OCI-LY7 (cell line): ENCODE measurements at regions not wholly inside any gene's neighbourhood (a gene's known extent, or its start where the extent isn't known, plus 50 kb on each side); places are given as distances from the start of the nearest gene placed in this dataset.
"Not testable (repeated sequence)": the region's sequence is repeated elsewhere in the genome, so short reads cannot be mapped to it uniquely, and the experiment has no call there.

Source experiments
- BruUV-seq: library from RNA; stranded (reverse); fragments of 400-500 nt; replicated peaks from 2 replicates; lab custom pipeline; 2021; lab: Mats Ljungman, UMichigan
- CTCF ChIA-PET: fragments of 300-600 bp; sonication (Branson Sonifier 250); formaldehyde crosslinking; loops from one replicate; lab custom pipeline; 2022; ENCODE audit warnings: antibody characterized with exemption; ENCODE audit not compliant: unreplicated experiment; lab: Charles Lee
- POLR2A ChIA-PET: fragments of 300-600 bp; sonication (Branson Sonifier 250); formaldehyde crosslinking; loops from one replicate; lab custom pipeline; 2022; ENCODE audit warnings: antibody characterized with exemption; lab: Charles Lee
- DNase-seq: peaks from one replicate; pipeline ENCODE4 v3.0.0-alpha.2; 2015; ENCODE audit warnings: low spot score
- H2AFZ ChIP-seq: fragments of 200-600 bp; sonication (generic), shearing (Covaris generic); 2 replicates; pipeline ENCODE4 v1.6.1; 2014; ENCODE audit warnings: mild to moderate bottlenecking, antibody characterized with exemption, low read length, moderate library complexity
- H3K27ac ChIP-seq: fragments of 200-600 bp; sonication (generic); 2 replicates; pipeline ENCODE4 v1.5.1; 2014; ENCODE audit warnings: mixed run types, low read depth, mild to moderate bottlenecking, moderate library complexity, low read length, inconsistent platforms; ENCODE audit not compliant: poor library complexity, severe bottlenecking
- H3K36me3 ChIP-seq: fragments of 200-600 bp; sonication (generic); 2 replicates; pipeline ENCODE4 v1.6.1; 2014; ENCODE audit warnings: mild to moderate bottlenecking, antibody characterized with exemption, low read length, moderate library complexity, mixed read lengths; ENCODE audit not compliant: insufficient read depth
- H3K4me1 ChIP-seq: fragments of 200-600 bp; sonication (generic); 2 replicates; pipeline ENCODE4 v1.5.1; 2014; ENCODE audit warnings: mild to moderate bottlenecking, low read length; ENCODE audit not compliant: insufficient read depth, poor library complexity, severe bottlenecking
- H3K4me2 ChIP-seq: fragments of 200-600 bp; sonication (generic); 2 replicates; pipeline ENCODE4 v1.6.1; 2014; ENCODE audit warnings: mild to moderate bottlenecking, low read length
- H3K4me3 ChIP-seq: fragments of 200-600 bp; sonication (generic); 2 replicates; pipeline ENCODE4 v1.5.1; 2014; ENCODE audit warnings: mild to moderate bottlenecking, low read depth, low read length; ENCODE audit not compliant: poor library complexity, severe bottlenecking
- H3K79me2 ChIP-seq: fragments of 200-600 bp; sonication (generic); 2 replicates; pipeline ENCODE4 v1.6.1; 2016; ENCODE audit warnings: low read depth, mild to moderate bottlenecking, low read length, moderate library complexity, mixed read lengths; ENCODE audit not compliant: insufficient read depth
- H3K9me2 ChIP-seq: fragments of 200-600 bp; sonication (generic); 2 replicates; pipeline ENCODE4 v1.6.1; 2016; ENCODE audit warnings: mild to moderate bottlenecking, low read length, mixed read lengths; ENCODE audit not compliant: insufficient read depth
- H3K9me3 ChIP-seq: fragments of 200-600 bp; sonication (generic); 2 replicates; pipeline ENCODE4 v1.6.1; 2014; ENCODE audit warnings: mild to moderate bottlenecking, mixed run types, low read length, mixed read lengths
- H4K20me1 ChIP-seq: fragments of 200-600 bp; sonication (generic); 2 replicates; pipeline ENCODE4 v1.6.1; 2014; ENCODE audit warnings: mild to moderate bottlenecking, antibody characterized with exemption, low read length, moderate library complexity, mixed read lengths; ENCODE audit not compliant: insufficient read depth
- EZH2phosphoT487 ChIP-seq: fragments of 200-600 bp; sonication (generic); IDR thresholded peaks from 2 replicates; pipeline ENCODE4 v1.6.1; 2018; ENCODE audit warnings: low read depth, borderline replicate concordance, mild to moderate bottlenecking, mixed run types, antibody characterized with exemption, low read length, moderate library complexity, mixed read lengths
- intact Hi-C: fragments of 100-400 bp; cut with micrococcal nuclease; formaldehyde crosslinking; loops from one replicate; pipeline ENCODE4 v1.10.0; 2022; ENCODE audit not compliant: unreplicated experiment
- TF ChIP-seq, protein P1 (sequence below): fragments of 200-600 bp; sonication (generic); conservative IDR thresholded peaks from 2 replicates; pipeline ENCODE4 v1.5.1; 2014; ENCODE audit warnings: mild to moderate bottlenecking, antibody characterized with exemption, low read length, moderate library complexity, mixed read lengths

DNA sequence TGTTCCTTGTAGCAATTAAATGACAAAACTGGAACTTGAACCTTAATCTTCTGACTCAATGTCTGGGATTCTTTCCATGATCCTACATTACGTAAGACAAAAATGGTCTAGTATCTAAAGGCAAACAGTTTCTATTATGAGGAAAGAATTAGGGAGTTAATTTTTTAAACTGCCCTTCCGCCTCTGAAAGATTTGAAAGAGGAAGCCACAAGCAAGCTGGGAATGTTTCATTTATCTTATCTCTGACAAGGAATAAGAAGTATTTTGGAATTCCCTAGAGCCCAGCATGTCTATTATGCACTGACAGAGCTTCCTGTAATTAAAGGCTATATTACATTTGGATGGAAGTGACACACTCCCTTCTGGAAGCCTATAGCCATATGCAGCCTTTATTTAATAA is 558.8 kb upstream of the CDH2 start:
- POLR2A ChIA-PET, result interaction anchor here (0.6 kb wide), 1 partner anchor 116 kb away, joined by 3 read pairs; no protein-coding TSS in a partner anchor
- BruUV-seq, result no TSS peak

DNA sequence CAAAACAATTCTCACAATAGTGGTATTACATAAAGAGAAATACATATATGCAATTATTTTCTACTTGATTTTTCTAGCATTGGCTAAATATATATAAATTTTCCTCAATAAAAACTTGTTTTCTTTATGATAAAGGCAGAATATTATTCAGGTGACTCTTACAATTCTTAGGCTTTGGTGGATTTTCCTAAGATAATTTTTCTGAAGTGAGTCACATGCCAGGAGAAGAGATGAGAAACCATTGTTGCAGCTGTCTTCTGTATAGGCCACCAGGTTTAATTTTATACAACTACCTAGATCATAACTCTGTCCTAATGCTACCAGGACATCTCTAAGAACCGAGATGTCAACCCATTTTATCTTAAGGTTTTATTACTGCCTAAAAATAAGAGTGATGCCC is 552.4 kb upstream of the CDH2 start:
- Histone ChIP-seq H3K36me3 (no peaks in the 10 kb centered on the region), H3K79me2 (no peaks in the 10 kb centered on the region), H3K4me2 (no peak overlapping the region), H3K9me3 (no peaks in the 10 kb centered on the region), H2AFZ (no peak overlapping the region), H3K4me1 (no peaks in the 10 kb centered on the region), H3K9me2 (no peaks in the 10 kb centered on the region), H3K4me3 (no peak overlapping the region), H3K27ac (no peak overlapping the region), H4K20me1 (no peaks in the 10 kb centered on the region)
- TF ChIP-seq, protein P1, sequence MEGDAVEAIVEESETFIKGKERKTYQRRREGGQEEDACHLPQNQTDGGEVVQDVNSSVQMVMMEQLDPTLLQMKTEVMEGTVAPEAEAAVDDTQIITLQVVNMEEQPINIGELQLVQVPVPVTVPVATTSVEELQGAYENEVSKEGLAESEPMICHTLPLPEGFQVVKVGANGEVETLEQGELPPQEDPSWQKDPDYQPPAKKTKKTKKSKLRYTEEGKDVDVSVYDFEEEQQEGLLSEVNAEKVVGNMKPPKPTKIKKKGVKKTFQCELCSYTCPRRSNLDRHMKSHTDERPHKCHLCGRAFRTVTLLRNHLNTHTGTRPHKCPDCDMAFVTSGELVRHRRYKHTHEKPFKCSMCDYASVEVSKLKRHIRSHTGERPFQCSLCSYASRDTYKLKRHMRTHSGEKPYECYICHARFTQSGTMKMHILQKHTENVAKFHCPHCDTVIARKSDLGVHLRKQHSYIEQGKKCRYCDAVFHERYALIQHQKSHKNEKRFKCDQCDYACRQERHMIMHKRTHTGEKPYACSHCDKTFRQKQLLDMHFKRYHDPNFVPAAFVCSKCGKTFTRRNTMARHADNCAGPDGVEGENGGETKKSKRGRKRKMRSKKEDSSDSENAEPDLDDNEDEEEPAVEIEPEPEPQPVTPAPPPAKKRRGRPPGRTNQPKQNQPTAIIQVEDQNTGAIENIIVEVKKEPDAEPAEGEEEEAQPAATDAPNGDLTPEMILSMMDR, result no peak
- no peak for TF ChIP-seq EZH2phosphoT487
- intact Hi-C loops, result no loop called here
- BruUV-seq, result no TSS peak
- CTCF ChIA-PET, result no interaction called here
- POLR2A ChIA-PET, result no interaction called here
- DNase-seq, result no peak

More for the DNA sequence above, 558.8 kb upstream of the CDH2 start:
- Histone ChIP-seq H3K4me2 (no peak overlapping the region), H3K27ac (no peak overlapping the region), H3K79me2 (no peaks in the 10 kb centered on the region), H3K4me3 (no peak overlapping the region), H4K20me1 (no peaks in the 10 kb centered on the region), H2AFZ (no peak overlapping the region), H3K36me3 (no peaks in the 10 kb centered on the region), H3K9me3 (no peaks in the 10 kb centered on the region), H3K4me1 (no peaks in the 10 kb centered on the region), H3K9me2 (no peaks in the 10 kb centered on the region)
- DNase-seq, result no peak
- TF ChIP-seq, protein P1, result no peak
- TF ChIP-seq EZH2phosphoT487, result no peak
- CTCF ChIA-PET, result no interaction called here
- intact Hi-C loops, result no loop called here

DNA sequence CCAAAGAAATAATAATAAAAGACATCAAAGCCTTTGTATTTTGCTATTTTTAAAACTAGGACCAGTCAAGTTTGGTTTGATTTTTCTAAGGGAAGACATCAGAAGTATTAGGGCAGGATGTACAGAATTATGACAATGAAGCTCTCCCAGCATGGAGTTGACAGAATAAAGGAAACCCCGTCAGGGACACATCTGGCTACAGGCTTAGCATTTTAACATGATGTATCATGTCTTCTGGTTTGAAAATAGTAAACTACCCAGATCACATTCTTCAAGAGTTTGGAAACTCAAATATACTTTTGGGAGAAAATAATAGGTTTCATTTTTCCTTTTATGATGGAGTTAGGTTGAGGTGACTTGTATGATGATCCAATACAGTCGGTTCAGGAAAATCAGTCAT is 552.0 kb upstream of the CDH2 start:
- ChIA-PET POLR2A (no interaction called here), CTCF (no interaction called here)
- intact Hi-C loops, result no loop called here
- TF ChIP-seq EZH2phosphoT487, result no peak
- TF ChIP-seq, protein P1, result no peak
- Histone ChIP-seq H3K79me2 (no peaks in the 10 kb centered on the region), H3K4me2 (no peak overlapping the region), H2AFZ (no peak overlapping the region), H4K20me1 (no peaks in the 10 kb centered on the region), H3K4me1 (no peaks in the 10 kb centered on the region), H3K27ac (no peak overlapping the region), H3K36me3 (no peaks in the 10 kb centered on the region), H3K9me2 (no peaks in the 10 kb centered on the region), H3K9me3 (no peaks in the 10 kb centered on the region), H3K4me3 (no peak overlapping the region)
- no peak for DNase-seq
- BruUV-seq, result no TSS peak

DNA sequence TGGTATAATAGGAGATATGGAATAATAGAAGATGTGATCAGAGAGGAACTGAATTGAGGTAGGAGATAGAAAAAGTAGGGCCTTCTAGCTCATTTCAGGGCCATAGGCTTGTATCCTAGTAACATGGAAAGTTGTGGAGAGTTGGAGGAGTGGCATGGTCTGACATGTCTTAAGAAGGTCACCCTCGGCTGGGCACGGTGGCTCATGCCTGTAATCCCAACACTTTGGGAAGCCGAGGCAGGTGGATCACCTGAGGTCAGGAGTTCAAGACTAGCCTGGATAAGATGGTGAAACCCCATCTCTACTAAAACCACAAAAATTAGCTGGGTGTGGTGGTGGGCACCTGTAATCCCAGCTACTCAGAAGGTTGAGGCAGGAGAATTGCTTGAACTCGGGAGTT is 550.3 kb upstream of the CDH2 start:
- H3K4me3 ChIP-seq, H3K36me3 ChIP-seq, DNase-seq, H3K27ac ChIP-seq, H3K4me2 ChIP-seq, H4K20me1 ChIP-seq, H2AFZ ChIP-seq, CTCF ChIA-PET, H3K79me2 ChIP-seq, intact Hi-C loops, H3K9me2 ChIP-seq, H3K4me1 ChIP-seq, H3K9me3 ChIP-seq, BruUV-seq, POLR2A ChIA-PET: not testable (repeated sequence)
